ENCODE measurements at regions not wholly inside any gene's neighbourhood (a gene's known extent, or its start where the extent isn't known, plus 50 kb on each side); places are given as distances from the start of the nearest gene placed in this dataset.

DNA sequence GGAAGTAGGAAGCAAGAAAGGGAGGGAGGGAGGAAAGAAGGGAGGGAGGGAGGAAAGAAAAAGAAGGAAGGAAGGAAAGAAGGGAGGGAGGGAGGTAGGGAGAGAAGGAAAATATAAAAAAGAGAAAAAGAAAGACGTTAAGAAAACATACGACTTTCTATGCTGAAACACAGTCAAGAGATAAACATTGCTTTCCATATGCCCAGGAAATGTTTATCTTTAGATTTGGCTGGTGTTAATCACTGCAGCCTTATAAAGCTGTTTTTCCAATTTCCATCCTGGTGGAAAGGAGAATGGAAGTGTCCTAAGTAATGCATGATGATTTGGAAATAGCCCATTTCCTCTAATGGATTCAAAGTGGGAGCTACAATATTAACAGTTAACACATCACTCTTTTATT, 524.3 kb downstream of the MTRR start:
- DNase-seq (ENCODE audit: low spot score), result no peak

DNA sequence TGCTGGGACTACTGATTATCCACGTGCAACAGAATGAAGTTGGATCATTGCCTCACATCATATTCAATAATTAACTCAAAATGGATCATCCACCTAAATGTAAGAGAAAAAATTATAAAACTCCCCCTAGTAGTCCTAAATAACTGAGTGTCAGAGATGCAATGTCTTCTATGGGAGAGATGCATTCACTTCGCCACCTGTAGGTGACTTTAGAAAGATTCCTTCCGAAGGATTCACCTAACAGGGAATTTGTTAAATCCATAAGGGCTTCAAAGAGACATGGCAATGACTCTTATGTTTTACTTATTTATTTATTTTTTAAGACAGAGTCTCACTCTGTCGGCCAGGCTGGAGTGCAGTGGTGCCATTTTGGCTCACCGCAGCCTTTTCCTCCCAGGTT, 526.0 kb downstream of the MTRR start:
- no peak for DNase-seq (ENCODE audit: low spot score)

DNA sequence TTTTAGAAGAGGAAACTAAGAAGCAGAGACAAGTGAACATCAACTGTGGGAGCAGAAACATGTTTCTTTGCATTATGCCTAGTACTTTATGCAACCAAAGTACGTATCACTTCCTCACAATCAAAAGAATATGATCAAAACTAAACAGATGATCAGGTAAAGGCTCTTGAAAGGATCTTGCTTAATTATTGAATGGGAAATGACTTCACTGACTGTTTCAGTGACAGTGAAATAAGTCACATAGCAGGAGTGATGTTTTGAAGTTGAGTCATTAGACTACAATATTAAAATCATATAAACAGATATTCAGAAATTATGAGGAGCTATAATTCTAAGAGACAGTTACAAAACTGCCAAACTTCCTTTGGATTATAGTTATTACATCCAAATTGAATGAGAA, 527.3 kb downstream of the MTRR start:
- DNase-seq (ENCODE audit: low spot score), result no peak

DNA sequence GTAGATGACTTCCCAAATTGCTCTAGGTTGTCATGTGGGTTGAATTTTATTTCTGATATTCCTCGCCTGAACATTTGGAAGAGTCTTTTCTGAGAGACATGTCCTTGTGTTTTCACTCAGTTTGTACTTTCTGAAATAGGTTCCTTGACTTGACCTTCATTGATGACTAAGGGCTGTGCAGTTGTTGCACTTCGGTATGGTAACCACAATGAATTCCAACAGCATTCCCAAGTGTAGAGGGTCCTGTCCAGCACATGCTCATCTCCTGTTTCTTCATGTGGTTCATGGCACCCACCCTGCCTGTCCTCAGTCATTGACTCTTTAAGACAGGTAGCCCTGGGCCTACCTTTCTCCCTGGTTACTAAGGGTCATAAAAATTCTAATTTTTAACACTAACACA, 527.8 kb downstream of the MTRR start:
- DNase-seq (ENCODE audit: low spot score), result no peak

DNA sequence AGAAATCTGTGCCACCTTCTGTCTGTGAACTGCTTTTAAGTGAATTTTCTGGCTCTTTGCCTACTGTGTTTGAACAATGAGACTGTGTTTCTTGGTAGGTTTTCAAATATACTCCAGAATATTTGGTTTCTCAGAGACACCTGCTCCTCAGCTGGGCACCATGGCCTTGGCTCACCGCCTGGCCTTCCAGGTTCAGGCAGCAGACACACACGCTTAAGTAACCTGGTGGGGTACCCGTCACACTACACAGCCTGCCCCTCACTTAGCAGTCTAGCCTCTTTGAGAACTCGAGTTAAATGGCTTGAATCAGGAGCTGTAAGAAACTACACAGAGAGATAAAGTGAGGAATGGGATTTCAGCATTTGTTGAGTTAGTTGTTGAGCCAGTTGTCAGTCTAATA, 530.5 kb downstream of the MTRR start:
- no peak for DNase-seq (ENCODE audit: low spot score)

DNA sequence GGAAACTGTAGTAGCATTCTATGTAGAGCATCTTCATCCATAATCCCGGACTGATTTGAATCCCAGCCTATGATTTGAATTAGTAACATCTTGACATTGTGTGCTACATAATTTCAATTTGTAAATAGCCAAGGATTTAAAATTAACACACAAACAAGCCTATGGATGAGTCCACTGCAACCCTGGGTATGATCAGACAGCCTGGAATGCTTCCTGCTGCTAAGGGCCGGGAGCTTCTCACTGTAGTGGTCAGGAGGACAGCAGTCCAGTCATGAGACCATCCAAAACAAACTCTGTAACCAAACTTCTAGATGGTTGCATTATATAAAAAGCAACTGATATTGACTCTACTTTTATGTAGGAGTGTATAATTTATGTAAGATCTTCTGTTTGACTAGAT, 539.3 kb downstream of the MTRR start:
- DNase-seq (ENCODE audit: low spot score), result no peak

DNA sequence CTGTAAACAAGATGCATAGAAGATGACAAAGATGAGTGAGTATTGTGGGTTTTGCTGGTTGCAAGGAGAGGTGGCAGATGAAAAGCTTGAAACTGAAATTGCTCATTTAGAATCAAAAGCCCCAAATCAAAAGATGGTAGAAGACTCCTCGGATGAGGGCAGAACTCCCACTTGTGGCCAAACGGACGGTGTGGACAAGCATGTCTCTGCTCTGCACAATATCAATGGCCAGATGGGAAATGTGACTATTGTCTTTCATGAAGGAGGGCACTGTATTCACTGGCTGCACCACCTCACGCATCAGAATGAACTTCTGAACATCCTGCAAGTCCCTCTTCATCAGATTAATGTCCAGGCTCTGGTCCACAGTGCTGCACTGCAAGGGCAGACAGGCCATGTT, 541.7 kb downstream of the MTRR start:
- DNase-seq (ENCODE audit: low spot score), result no peak

DNA sequence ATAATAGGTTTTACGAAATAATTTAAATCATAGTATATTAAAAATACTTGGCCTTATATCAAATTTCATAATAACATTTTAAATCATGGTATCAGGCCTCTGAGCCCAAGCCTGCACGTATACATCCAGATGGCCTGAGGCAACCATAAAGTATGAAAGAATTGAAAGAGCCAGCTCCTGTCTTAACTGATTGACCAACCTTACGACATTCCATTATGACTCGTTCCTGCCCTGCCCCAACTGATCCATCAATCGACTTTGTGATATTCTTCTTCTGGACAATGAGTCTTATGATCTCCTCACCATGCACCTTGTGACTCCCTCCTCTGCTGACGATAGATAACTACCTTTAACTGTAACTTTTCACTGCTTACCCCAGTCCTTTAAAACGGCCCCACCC, 545.0 kb downstream of the MTRR start:
- DNase-seq (ENCODE audit: low spot score), result no peak

DNA sequence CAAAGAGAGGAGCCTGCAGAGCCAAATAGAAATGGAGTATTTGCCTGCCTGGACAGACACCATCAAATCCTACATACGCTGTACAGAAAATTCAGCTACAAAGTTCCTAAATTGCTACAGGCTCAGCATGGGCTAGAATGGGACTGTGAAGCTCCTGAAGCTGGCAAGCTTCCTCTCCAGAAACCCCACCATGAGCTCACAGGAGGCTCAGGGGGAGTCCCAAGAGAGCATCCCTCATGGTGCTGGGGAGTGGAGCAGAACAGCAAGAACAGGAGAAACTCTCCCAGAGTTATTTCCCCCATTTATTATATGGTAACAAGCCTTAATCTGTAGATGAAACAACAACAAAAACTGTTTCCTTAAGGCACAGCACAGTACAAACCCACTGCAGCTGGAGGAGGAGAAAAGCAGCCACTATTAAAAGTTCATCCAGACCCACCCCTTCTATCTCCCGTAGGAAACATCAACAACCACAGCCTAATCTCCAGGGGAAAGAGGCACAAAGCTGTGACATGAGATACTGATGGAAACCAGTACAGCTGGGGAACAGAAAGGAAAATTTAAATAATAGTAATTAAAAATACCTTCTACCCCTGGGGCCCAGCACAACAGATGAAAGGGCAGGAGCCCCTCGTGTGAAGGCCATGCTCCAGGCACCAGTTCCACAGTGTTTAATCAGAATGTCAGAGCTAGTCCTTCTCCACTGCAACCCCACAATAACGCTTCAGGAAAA, 548.5 kb downstream of the MTRR start:
- DNase-seq (ENCODE audit: low spot score), result no peak

DNA sequence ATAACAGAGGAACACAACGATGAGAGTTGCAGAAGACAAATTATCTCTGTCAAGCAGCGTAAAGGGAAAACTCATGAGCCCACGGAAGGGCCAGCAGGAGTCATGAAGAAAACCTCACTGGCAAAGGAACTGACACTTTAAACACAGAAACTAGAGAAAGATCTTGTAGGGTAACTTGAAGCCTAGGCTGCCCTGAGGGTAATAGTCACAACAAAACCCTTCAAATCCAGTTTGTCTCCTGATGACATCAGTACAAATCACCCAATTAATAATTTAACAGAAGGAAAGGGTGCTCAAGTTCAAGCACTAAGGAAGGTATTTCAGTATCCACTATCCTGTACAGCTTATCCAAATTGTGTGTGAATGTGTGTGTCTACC, 549.1 kb downstream of the MTRR start:
- DNase-seq (ENCODE audit: low spot score), result no peak

DNA sequence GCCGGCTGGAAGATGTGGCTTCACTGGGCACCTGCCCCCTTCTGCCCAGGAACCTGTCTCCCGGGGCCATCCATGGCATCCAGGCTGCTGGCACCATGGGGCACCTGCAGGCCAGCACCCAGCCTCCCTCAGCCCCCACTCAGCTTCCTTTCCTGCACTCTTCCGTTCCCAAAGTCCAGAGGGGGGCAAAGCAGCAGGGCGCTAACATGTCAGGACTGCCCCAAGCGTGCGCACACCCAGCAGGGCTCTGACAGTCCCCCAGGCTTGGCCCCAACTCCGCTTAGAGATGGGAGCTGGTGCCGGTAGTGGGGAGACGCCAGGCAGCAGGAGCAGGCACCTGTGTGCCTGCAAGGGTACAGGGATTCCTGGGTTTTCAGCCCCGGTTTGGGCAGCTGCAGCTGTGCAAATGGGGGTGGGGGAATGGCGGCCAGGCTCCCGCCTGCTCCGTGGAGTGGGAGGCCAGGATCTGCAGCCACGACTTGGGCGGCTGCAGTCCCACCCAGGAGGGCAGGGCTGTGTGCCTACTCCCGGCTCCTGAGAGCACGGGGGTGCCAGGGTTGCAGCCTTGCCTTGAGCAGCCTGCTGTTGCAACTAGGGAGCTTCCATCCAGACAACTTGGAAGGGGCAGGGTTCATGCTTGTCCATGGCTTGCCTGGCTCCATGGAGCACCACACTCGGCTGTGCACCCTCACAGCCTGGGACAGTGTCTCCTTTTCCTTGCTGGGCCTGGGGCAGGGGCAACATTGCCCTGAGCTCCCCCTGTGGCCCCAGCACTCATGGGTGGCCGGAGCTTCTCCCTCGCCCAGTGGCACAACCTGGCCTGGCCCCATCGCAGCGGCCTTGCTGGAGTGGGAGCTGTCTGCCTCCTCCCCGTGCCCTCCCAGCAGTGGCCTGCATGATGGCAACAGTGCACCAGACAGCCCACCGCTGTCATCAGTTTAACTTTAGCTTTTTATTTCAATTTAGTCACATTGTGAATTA, 561.1 kb downstream of the MTRR start:
- no peak for DNase-seq (ENCODE audit: low spot score)

DNA sequence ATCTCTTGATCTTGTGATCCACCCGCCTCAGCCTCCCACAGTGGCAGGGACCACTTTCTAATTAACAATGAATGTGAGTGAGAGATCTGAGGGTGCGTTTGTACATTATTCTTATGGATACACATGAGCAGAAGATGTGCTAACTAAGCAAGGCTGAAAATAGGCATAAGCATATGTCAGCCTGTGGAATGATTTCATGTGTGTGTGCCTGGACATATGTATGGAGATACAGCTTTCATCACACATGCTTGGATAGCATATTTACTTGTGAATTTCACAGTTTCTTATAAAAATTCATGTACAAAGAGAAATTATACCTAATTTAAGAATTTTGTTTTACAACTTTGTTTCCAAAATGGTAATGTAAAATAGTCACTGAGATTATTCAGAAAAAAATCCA, 565.6 kb downstream of the MTRR start:
- DNase-seq (ENCODE audit: low spot score), result no peak

DNA sequence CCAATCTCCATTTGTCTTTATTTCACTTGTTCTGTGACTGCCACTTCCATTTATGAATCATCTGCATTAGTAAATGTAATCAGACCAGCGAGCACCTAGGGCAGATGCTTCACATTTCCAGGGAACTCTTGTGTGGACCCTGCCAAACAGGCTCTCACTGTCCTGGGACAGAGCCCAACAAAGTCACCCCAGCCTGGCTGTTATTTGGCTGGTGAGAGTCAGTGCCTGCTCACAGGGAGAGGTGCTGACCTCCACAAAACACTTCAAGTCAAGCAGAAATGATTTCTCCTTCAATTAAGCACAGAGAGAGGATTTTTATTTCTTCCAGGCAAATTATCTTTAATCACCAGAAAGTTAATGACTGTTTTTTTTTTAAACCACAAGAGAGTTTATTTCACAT, 568.0 kb downstream of the MTRR start:
- no peak for DNase-seq (ENCODE audit: low spot score)

DNA sequence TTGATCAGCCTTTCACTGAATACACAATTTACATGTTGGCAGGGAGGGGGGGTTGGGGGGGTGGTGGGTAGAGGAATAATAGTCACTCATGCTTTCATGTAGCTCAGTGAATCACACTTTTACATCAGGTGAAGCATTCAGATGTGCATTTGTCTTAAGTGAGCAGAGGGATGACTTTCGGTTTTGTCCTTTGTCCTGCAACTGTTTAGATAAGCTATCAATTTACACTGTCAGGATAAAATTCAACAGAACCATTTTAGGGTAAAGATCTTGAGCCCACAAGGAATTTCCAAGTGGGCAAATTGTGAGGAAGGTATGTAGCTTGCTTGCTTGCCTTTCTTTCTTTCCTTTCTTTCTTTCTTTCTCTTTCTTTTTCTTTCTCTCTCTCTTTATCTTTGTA, 576.2 kb downstream of the MTRR start:
- no peak for DNase-seq (ENCODE audit: low spot score)

DNA sequence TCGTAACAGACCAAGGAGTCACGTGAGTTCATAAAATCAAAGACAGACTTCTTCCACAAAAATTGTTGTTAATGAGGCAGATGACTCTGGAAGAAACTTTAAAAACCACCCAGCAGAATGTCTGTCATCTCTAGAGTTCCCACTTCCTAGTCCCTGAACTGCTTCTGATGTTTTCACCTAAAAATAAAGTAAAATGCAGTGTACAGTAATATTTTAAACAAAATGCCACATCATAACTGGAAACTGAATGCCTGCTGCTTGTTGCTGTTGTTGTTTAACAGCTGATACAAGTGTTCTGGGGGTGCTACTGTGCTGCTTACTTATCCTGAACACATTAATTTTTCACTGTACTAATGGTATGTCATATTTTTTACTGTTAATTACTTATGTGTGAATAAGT, 577.2 kb downstream of the MTRR start:
- no peak for DNase-seq (ENCODE audit: low spot score)

DNA sequence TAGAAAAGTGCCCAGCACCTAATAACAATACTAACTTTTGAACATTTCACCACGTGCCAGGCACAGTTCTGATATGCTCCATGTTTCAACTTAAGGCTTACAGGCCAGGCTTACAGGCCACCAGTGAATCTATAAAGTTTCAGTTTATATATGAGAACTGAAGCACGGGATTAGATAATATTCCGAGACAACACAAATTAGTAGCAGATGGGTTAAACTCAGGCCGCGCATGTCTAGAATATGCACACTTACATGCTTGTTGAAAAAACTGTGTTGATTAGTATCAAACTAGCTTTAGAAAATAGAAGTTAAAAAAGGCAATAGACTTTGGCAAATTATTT, 587.9 kb downstream of the MTRR start:
- no peak for DNase-seq (ENCODE audit: low spot score)

DNA sequence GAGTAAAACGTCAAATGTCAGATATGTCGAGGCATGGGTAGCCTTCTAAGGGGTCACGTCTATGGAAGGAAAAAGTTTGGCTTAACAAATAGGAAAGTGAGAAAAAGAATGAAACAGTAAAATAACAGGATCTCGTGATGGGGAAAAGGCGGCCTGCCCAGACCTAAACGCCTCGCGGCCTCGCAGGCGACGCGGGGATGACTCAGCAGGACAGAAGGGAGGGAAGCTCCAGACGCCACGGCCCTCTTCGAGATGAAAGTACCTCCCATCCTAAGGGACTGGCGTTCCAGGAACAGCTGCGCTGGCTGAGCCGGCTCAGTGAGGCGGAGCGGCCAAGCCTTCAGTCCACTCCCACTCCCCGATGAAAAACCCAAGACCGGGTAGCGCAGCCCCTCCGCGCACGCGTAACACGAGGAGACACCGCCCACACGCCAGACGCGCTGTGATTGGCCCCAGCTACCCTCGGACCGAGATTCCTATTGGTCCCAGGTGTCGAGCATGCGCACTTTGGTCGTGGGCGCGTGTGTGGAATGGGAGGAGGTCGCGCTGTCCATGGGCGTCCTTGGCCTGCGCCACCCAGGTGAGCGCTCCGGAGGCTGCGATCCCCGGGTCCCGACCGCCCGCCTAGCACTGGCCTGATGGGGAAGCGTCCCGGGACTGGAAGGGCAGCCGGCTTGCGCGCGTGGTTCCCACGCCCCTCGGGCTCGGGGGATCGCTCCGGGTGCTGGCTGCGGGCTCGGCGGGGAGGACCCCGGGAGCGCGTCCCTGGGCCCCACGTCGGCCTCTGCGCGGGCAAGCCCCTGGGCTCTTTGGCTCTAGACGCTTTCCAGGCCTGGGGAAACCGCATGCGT, 588.5 kb downstream of the MTRR start:
- DNase-seq (ENCODE audit: low spot score), result peak; percentile 80

DNA sequence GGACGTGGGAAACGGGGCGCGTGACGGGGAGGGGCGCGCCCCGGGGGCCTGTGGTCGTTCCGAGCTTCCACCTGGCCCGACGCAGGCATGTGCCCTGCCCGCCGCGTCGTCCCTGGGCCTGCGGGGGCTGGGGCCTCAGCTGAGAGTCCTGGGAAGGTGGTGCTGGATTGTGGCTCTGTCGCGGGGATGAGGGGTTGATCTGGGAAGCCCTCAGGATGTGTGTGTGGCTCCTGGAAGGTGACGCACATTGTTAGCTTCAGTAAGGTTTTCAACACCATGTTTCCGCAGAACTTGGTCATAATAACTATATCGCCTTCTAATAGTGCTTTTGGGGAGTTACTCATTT, 589.1 kb downstream of the MTRR start:
- no peak for DNase-seq (ENCODE audit: low spot score)

DNA sequence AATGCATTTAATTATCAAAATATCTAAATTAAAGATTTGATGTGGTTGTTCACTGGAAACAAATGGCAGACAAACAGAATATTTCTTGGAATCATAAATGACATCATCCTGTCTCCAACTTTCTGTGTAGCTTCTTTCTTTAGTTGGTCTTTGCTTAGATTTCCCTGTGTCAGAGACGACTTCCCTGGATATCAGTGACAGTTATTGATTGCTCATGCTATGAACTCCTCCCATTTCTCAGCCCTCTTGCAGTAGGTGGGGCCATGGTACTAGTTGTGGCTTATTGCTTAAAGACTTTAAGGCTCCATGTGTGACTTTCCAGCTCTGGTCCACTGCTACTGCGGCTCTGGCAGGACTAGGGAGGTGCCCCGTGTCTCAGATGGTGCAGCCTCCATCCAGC, 592.6 kb downstream of the MTRR start:
- DNase-seq (ENCODE audit: low spot score), result no peak

DNA sequence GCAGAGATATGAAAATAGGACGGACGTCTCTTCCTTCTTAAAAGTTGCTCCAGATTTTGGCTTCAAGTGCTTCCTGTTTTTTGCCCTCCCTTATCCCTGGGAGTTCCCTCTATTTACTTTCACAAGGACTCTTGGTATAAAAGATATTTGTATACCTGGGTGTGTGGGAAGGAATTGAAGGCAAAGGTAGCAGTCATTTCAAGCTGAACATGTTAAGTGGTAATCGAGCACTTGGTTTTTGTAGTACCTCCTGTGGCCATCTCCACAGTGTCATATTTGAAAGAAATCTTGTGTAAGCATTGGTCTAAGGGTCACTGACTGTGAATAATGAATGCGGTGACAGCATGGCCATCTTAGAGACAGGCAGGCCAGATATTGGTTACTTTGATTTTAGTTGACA, 593.6 kb downstream of the MTRR start:
- no peak for DNase-seq (ENCODE audit: low spot score)

DNA sequence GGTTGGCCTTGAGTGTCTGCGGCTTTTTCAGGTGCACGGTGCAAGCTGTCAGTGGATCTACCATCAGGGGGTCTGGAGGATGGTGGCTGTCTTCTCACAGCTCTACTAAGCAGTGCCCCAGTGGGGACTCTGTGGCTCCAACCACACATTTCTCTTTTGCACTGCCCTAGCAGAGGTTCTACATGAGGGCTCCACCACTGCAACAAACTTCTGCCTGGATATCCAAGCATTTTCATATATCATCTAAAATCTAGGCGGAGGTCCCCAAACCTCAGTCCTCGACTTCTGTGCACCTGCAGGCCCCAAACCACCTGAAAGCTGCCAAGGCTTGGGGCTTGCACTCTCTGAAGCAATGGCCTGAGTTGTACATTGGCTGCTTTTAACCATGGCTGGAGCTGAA, 601.5 kb downstream of the MTRR start:
- no peak for DNase-seq (ENCODE audit: low spot score)

DNA sequence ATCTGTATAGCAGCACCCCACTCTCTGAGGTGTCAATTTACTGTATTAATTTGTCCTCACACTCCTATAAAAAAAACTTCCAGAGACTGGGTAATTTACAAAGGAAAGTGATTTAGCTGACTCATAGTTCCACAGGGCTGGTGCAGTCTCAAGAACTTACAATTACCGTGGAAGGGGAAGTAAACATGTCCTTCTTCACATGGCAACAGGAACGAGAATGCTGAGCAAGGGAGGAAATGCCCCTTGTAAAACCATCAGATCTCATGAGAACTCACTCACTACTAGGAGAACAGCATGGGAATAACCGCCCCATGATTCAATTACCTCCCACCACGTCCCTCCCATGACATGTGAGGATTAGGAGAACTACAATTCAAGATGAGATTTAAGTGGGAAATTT, 602.6 kb downstream of the MTRR start:
- no peak for DNase-seq (ENCODE audit: low spot score)

DNA sequence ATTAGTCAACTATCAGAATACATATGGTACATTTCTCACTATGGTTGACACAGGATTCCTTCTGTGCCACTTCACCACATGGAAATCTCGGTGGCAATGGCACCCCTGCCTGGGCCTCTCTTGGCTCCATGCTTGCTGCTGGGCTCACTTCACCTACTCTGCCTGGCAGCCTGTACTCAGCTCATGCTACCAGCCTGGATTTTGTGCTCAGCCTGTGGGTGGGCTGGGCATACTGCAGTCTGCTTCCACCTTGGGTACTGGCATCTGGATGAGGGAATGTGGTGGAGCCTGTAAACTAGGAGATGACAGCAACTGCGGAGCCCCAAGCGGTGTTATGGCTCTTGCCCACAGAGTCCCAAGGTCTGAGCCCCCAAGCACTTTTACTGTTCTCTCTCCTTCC, 604.1 kb downstream of the MTRR start:
- DNase-seq (ENCODE audit: low spot score), result no peak
